ENCODE measurements at regions not wholly inside any gene's neighbourhood (a gene's known extent, or its start where the extent isn't known, plus 50 kb on each side); places are given as distances from the start of the nearest gene placed in this dataset.

DNA sequence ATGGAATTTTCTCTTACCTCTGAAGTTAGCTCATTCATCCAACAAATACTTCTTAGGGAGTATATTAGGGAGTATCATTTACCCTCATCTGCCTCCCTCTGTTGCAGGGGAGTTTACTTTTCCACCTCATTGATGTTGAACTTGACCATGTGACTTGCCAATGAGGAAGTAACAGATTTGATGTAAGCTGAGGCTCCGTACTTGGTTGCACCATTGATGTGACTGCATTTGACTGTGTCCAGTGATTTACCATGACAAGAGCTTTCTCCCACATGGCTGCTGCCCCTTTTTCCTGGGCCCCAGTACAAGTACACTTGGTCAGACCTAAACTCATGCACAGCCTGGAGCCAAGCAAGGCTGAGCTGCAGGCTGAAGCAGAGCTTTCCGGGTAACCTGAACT is 81.6 kb upstream of the HS3ST2 start:
- TF ChIP-seq EZH2 (IDR thresholded peaks at IDR 0.05; ENCODE audit: borderline replicate concordance, low read depth, low read length, severe bottlenecking) = no peak
- TF ChIP-seq, protein P1, sequence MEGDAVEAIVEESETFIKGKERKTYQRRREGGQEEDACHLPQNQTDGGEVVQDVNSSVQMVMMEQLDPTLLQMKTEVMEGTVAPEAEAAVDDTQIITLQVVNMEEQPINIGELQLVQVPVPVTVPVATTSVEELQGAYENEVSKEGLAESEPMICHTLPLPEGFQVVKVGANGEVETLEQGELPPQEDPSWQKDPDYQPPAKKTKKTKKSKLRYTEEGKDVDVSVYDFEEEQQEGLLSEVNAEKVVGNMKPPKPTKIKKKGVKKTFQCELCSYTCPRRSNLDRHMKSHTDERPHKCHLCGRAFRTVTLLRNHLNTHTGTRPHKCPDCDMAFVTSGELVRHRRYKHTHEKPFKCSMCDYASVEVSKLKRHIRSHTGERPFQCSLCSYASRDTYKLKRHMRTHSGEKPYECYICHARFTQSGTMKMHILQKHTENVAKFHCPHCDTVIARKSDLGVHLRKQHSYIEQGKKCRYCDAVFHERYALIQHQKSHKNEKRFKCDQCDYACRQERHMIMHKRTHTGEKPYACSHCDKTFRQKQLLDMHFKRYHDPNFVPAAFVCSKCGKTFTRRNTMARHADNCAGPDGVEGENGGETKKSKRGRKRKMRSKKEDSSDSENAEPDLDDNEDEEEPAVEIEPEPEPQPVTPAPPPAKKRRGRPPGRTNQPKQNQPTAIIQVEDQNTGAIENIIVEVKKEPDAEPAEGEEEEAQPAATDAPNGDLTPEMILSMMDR (IDR thresholded peaks at IDR 0.05; ENCODE audit: extremely low read depth in 1 of 2, insufficient read depth in 1 of 2, low read depth in 1 of 2, low read length in 2 of 2) = no peak
- TF ChIP-seq GATA2 (IDR thresholded peaks at IDR 0.05; ENCODE audit: insufficient read depth, insufficient read length, low read depth, low read length) = no peak
- TF ChIP-seq POLR2AphosphoS5 (IDR thresholded peaks at IDR 0.05; ENCODE audit: insufficient read depth, low read depth, low read length) = no peak
- TF ChIP-seq, protein P2, sequence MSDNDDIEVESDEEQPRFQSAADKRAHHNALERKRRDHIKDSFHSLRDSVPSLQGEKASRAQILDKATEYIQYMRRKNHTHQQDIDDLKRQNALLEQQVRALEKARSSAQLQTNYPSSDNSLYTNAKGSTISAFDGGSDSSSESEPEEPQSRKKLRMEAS (IDR thresholded peaks at IDR 0.05; ENCODE audit: insufficient read depth, insufficient read length) = no peak

Data from endothelial cell of umbilical vein (primary cell).